ENCODE measurements at regions not wholly inside any gene's neighbourhood (a gene's known extent, or its start where the extent isn't known, plus 50 kb on each side); places are given as distances from the start of the nearest gene placed in this dataset.

- ChIA-PET RAD21 (ENCODE audit: unreplicated experiment) (no interaction called here), SMC1A (ENCODE audit: uncharacterized antibody, unreplicated experiment) (no interaction called here), CTCF (interaction anchor here (1.2 kb wide), 1 partner anchor 9 kb away, joined by 3 read pairs; no protein-coding TSS in a partner anchor), POLR2A (no interaction called here)
- Histone ChIP-seq H3K79me2 (ENCODE audit: control insufficient read depth, insufficient read depth, low read length) (no peaks in the 10 kb centered on the region), H3K4me1 (ENCODE audit: control insufficient read depth, insufficient read depth, low read length) (no peaks in the 10 kb centered on the region), H2AFZ (ENCODE audit: control insufficient read depth, low read depth, low read length) (no peak overlapping the region), H3K36me3 (ENCODE audit: control insufficient read depth in 2 of 2, insufficient read depth in 2 of 2, low read length in 1 of 2) (no peaks in the 10 kb centered on the region), H3K9me3 (replicated peaks; ENCODE audit: control insufficient read depth, insufficient read depth, low read length) (no peaks in the 10 kb centered on the region), H4K20me1 (ENCODE audit: control insufficient read depth, insufficient read depth) (no peaks in the 10 kb centered on the region), H3K9ac (ENCODE audit: control insufficient read depth, insufficient read depth, low read length) (no peak overlapping the region), H3K27me3 (replicated peaks in 1 of 2; ENCODE audit: control insufficient read depth in 2 of 2, insufficient read depth in 2 of 2, low read length in 1 of 2) (no peaks in the 10 kb centered on the region), H3K4me2 (ENCODE audit: control insufficient read depth, insufficient read depth) (no peak overlapping the region), H3K27ac (ENCODE audit: control insufficient read depth, insufficient read depth) (no peak overlapping the region), H3K4me3 (no peak overlapping the region)
- ATAC-seq (no peak), FAIRE-seq (no peak), DNase-seq (ENCODE audit: low read depth, low spot score) (no peak)
- intact Hi-C loops (cut with micrococcal nuclease; ENCODE audit: unreplicated experiment) (no loop called here), in situ Hi-C loops (cut with MboI) (no loop called here)
- 25% methylated on average over 5 of the region's 5 CpGs for WGBS (ENCODE audit: insufficient coverage, insufficient replicate concordance, low lambda C conversion rate, missing lambda C conversion rate)
- TF ChIP-seq ZNF687 (IDR thresholded peaks at IDR 0.05) (no peak), ZNF24 (IDR thresholded peaks at IDR 0.05) (no peak), ZBTB11 (CRISPR knock-in tag; IDR thresholded peaks at IDR 0.05) (no peak), JUNB (IDR thresholded peaks at IDR 0.05) (no peak), CEBPB (IDR thresholded peaks at IDR 0.05; ENCODE audit: borderline replicate concordance in 1 of 2, low read depth in 2 of 2, low read length in 2 of 2) (no peak), CBFB (IDR thresholded peaks at IDR 0.05; ENCODE audit: low read depth) (no peak), ATF3 (IDR thresholded peaks at IDR 0.05; ENCODE audit: borderline replicate concordance, extremely low read depth, low read depth, low read length) (no peak), CREM (IDR thresholded peaks at IDR 0.05; ENCODE audit: low read depth) (no peak), MLLT1 (IDR thresholded peaks at IDR 0.05) (no peak), MEF2B (IDR thresholded peaks at IDR 0.05; ENCODE audit: partially characterized antibody, poor library complexity, severe bottlenecking) (no peak), SREBF1 (IDR thresholded peaks at IDR 0.05; ENCODE audit: low read length) (no peak), ZBED1 (IDR thresholded peaks at IDR 0.05; ENCODE audit: borderline replicate concordance) (no peak), SP1 (IDR thresholded peaks at IDR 0.05; ENCODE audit: low read depth, low read length) (no peak)
- no TSS peak for BruUV-seq (replicated peaks)
Observed at GRCh38 chr13:62450759-62451158, 1035.1 kb upstream of the PCDH20 start.
